ENCODE measurements at regions not wholly inside any gene's neighbourhood (a gene's known extent, or its start where the extent isn't known, plus 50 kb on each side); places are given as distances from the start of the nearest gene placed in this dataset.

DNA sequence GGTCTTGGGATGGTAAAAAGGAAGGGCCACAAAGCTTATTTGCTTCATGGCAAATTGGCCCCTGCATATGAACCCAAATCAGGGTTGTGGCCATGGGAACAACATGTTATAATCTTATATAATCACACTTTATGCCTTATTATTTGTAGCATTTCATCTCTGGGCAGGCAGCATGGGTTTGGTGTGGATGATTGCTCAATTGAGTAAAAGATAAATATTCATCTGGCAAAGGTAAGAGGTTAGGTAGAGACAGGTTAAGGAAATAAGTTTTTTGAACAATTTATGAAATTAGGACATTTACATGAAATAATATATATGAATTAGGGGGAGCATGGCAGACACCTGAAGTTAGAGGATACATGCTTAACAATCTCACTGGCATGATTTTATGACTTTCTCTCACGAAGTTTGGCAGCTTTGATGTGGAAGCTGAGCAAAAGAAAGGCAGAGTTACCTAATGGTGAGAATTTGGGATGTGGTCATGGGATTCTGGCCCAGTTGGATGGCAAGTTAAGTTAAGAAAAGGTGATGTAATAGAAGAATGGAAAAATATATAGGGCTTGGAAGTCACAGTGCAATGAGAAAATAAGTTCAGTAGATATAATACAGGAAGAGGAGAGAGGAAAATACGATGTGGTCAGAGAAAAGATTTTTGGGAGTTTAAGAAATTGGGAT lies 88.1 kb upstream of the FAM3C start:
- Histone ChIP-seq H3K9ac (ENCODE audit: control insufficient read depth, extremely low read depth, insufficient read depth, low read length) (no peak overlapping the region), H3K36me3 (ENCODE audit: control insufficient read depth in 2 of 2, extremely low read depth in 1 of 2, insufficient read depth in 2 of 2, low read length in 2 of 2) (no peaks in the 10 kb centered on the region), H3K4me1 (ENCODE audit: control insufficient read depth, extremely low read depth, insufficient read depth, low read length) (peaks cover 34% of the 10 kb centered on the region), H3K9me3 (ENCODE audit: control insufficient read depth, low read depth, low read length) (no peaks in the 10 kb centered on the region), H3K9me1 (ENCODE audit: control insufficient read depth, extremely low read depth, insufficient read depth, low read length) (no peaks in the 10 kb centered on the region), H2AFZ (ENCODE audit: control insufficient read depth, low read length) (no peak overlapping the region), H4K20me1 (ENCODE audit: control insufficient read depth, extremely low read depth, insufficient read depth, low read length) (no peaks in the 10 kb centered on the region), H3K4me3 (ENCODE audit: control insufficient read depth in 2 of 3, extremely low read depth in 1 of 3, insufficient read depth in 2 of 3, low read depth in 1 of 3, low read length in 3 of 3) (no peak overlapping the region), H3K27ac (ENCODE audit: control insufficient read depth, insufficient read depth, low read length) (no peak overlapping the region), H3K79me2 (ENCODE audit: control insufficient read depth, insufficient read depth, low read length) (no peaks in the 10 kb centered on the region), H3K4me2 (ENCODE audit: control insufficient read depth, extremely low read depth, insufficient read depth, low read depth, low read length) (no peak overlapping the region), H3K27me3 (ENCODE audit: control insufficient read depth, extremely low read depth, insufficient read depth, low read length) (no peaks in the 10 kb centered on the region)
- FAIRE-seq (no peak), DNase-seq (ENCODE audit: low read depth, low spot score) (no peak)
- dilution Hi-C loops (cut with MboI; ENCODE audit: extremely low pct_ligation_motif_present, low sequenced_read_pairs) = no loop called here
- TF ChIP-seq, protein P1, sequence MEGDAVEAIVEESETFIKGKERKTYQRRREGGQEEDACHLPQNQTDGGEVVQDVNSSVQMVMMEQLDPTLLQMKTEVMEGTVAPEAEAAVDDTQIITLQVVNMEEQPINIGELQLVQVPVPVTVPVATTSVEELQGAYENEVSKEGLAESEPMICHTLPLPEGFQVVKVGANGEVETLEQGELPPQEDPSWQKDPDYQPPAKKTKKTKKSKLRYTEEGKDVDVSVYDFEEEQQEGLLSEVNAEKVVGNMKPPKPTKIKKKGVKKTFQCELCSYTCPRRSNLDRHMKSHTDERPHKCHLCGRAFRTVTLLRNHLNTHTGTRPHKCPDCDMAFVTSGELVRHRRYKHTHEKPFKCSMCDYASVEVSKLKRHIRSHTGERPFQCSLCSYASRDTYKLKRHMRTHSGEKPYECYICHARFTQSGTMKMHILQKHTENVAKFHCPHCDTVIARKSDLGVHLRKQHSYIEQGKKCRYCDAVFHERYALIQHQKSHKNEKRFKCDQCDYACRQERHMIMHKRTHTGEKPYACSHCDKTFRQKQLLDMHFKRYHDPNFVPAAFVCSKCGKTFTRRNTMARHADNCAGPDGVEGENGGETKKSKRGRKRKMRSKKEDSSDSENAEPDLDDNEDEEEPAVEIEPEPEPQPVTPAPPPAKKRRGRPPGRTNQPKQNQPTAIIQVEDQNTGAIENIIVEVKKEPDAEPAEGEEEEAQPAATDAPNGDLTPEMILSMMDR (optimal IDR thresholded peaks at IDR 0.05 in 1 of 3, IDR thresholded peaks at IDR 0.05 in 1 of 3, conservative IDR thresholded peaks at IDR 0.05 in 1 of 3; ENCODE audit: extremely low read depth in 1 of 3, insufficient read depth in 2 of 3, low read length in 3 of 3) = no peak
- no peak for TF ChIP-seq EZH2 (IDR thresholded peaks at IDR 0.05; ENCODE audit: low read length)

- H3K27me3 ChIP-seq (ENCODE audit: control insufficient read depth, extremely low read depth, insufficient read depth, low read length) = no peaks in the 10 kb centered on the region
- no peak for TF ChIP-seq EZH2 (IDR thresholded peaks at IDR 0.05; ENCODE audit: low read length)
- TF ChIP-seq, protein P1 (optimal IDR thresholded peaks at IDR 0.05 in 1 of 3, IDR thresholded peaks at IDR 0.05 in 1 of 3, conservative IDR thresholded peaks at IDR 0.05 in 1 of 3; ENCODE audit: extremely low read depth in 1 of 3, insufficient read depth in 2 of 3, low read length in 3 of 3) = no peak
- H3K4me3 ChIP-seq (ENCODE audit: control insufficient read depth in 2 of 3, extremely low read depth in 1 of 3, insufficient read depth in 2 of 3, low read depth in 1 of 3, low read length in 3 of 3) = peak overlapping the region in 1 of 3 experiments; percentile 5
- dilution Hi-C loops (cut with MboI; ENCODE audit: extremely low pct_ligation_motif_present, low sequenced_read_pairs) = no loop called here
- H3K9me3 ChIP-seq (ENCODE audit: control insufficient read depth, low read depth, low read length) = no peaks in the 10 kb centered on the region
- peak overlapping the region; percentile 84 for H2AFZ ChIP-seq (ENCODE audit: control insufficient read depth, low read length)
- H4K20me1 ChIP-seq (ENCODE audit: control insufficient read depth, extremely low read depth, insufficient read depth, low read length) = no peaks in the 10 kb centered on the region
- H3K9me1 ChIP-seq (ENCODE audit: control insufficient read depth, extremely low read depth, insufficient read depth, low read length) = no peaks in the 10 kb centered on the region
- FAIRE-seq (no peak), DNase-seq (ENCODE audit: low read depth, low spot score) (no peak)
- H3K36me3 ChIP-seq (ENCODE audit: control insufficient read depth in 2 of 2, extremely low read depth in 1 of 2, insufficient read depth in 2 of 2, low read length in 2 of 2) = no peaks in the 10 kb centered on the region
- H3K79me2 ChIP-seq (ENCODE audit: control insufficient read depth, insufficient read depth, low read length) = no peaks in the 10 kb centered on the region
- H3K9ac ChIP-seq (ENCODE audit: control insufficient read depth, extremely low read depth, insufficient read depth, low read length) = no peak overlapping the region
- H3K4me2 ChIP-seq (ENCODE audit: control insufficient read depth, extremely low read depth, insufficient read depth, low read depth, low read length) = peak overlapping the region; percentile 44
- peaks cover 29% of the 10 kb centered on the region for H3K4me1 ChIP-seq (ENCODE audit: control insufficient read depth, extremely low read depth, insufficient read depth, low read length)
- no peak overlapping the region for H3K27ac ChIP-seq (ENCODE audit: control insufficient read depth, insufficient read depth, low read length)
These were observed 84.6 kb upstream of the FAM3C start for GRCh38 chr7:121480566-121481335.

All from keratinocyte (primary cell).